Prostate gland (tissue), 2 donors: ENCODE measurements at regions not wholly inside any gene's neighbourhood (a gene's known extent, or its start where the extent isn't known, plus 50 kb on each side); places are given as distances from the start of the nearest gene placed in this dataset.

Experiments
- DNase-seq: peaks from one replicate; pipeline ENCODE4 v3.0.0-alpha.2; 2019; ENCODE audit warnings: low spot score
- H3K27ac ChIP-seq, 2 donors: fragments of 200-600 bp; sonication (generic); 2 replicates each; pipeline ENCODE4 v1.5.1; 2017 to 2019
- H3K27me3 ChIP-seq: fragments of 200-600 bp; sonication (generic); replicated peaks from 2 replicates; pipeline ENCODE4 v1.5.1; 2019; ENCODE audit not compliant: insufficient read depth
- H3K36me3 ChIP-seq, 2 donors: fragments of 200-600 bp; sonication (generic); 1 replicate in 1 of 2; 2 replicates in 1 of 2; pipeline versions ENCODE4 v1.5.1 to v1.8.1; 2017 to 2019
- H3K4me1 ChIP-seq: fragments of 200-600 bp; sonication (generic); replicated peaks from 2 replicates; pipeline ENCODE4 v1.5.1; 2019
- H3K4me3 ChIP-seq, 2 donors: fragments of 200-600 bp; sonication (generic); 2 replicates each; pipeline ENCODE4 v1.5.1; 2017 to 2019
- H3K9me3 ChIP-seq: fragments of 200-600 bp; sonication (generic); 2 replicates; pipeline ENCODE4 v1.5.1; 2017
- POLR2A ChIP-seq: fragments of 450-650 bp; IDR thresholded peaks from one replicate; pipeline ENCODE4 v1.6.1; 2016; ENCODE audit warnings: antibody characterized with exemption, mild to moderate bottlenecking
- POLR2AphosphoS5 ChIP-seq: sonication (generic); formaldehyde crosslinking; IDR thresholded peaks from one replicate; pipeline ENCODE4 v1.6.1; 2017; ENCODE audit warnings: antibody characterized with exemption
- WGBS: methylation state at CpG from one replicate; pipeline ENCODE4 v1.1.5; 2018; 5-methylcytosine and 5-hydroxymethylcytosine counted together
- intact Hi-C: fragments of 100-400 bp; cut with DNase I; formaldehyde crosslinking; loops from one replicate; pipeline ENCODE4 v1.14.2; 2022
- TF ChIP-seq, protein P1 (sequence below), 4 experiments: fragments of 200-600 bp in 2 of 4; fragments of 450-650 bp in 2 of 4; sonication (generic) in 2 of 4; IDR thresholded peaks; 1 replicate in 3 of 4; 2 replicates in 1 of 4; pipeline ENCODE4 v1.5.1; 2016 to 2019; ENCODE audit warnings: antibody characterized with exemption in 4 of 4, mild to moderate bottlenecking in 2 of 4, moderate library complexity in 2 of 4

DNA sequence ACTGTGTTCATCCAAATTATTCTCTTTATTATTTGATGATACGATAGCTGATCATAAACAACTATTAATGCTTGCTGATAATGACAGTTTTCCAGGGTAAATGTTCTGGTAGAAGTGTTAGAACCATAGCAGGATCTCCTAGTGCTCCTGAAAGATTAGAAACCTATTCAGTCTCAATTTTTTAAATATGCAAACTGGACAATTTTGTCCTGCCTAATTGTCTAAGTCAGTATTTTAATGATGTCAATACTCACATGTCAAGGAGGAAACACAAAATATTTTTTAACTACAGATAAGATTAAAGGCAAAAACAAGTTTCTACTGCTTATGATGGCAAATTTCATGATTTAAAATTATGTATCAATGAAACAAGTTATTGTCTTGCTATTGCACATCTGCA lies 233.9 kb downstream of the RFPL4B start:
- Histone ChIP-seq H3K27ac (no peak overlapping the region), H3K4me3 (no peak overlapping the region), H3K36me3 (no peaks in the 10 kb centered on the region), H3K9me3 (no peaks in the 10 kb centered on the region), H3K4me1 (no peaks in the 10 kb centered on the region), H3K27me3 (no peaks in the 10 kb centered on the region)
- intact Hi-C loops = no loop called here
- no peak for DNase-seq
- TF ChIP-seq POLR2AphosphoS5 = no peak
- no peak for TF ChIP-seq POLR2A
- TF ChIP-seq, protein P1, sequence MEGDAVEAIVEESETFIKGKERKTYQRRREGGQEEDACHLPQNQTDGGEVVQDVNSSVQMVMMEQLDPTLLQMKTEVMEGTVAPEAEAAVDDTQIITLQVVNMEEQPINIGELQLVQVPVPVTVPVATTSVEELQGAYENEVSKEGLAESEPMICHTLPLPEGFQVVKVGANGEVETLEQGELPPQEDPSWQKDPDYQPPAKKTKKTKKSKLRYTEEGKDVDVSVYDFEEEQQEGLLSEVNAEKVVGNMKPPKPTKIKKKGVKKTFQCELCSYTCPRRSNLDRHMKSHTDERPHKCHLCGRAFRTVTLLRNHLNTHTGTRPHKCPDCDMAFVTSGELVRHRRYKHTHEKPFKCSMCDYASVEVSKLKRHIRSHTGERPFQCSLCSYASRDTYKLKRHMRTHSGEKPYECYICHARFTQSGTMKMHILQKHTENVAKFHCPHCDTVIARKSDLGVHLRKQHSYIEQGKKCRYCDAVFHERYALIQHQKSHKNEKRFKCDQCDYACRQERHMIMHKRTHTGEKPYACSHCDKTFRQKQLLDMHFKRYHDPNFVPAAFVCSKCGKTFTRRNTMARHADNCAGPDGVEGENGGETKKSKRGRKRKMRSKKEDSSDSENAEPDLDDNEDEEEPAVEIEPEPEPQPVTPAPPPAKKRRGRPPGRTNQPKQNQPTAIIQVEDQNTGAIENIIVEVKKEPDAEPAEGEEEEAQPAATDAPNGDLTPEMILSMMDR (IDR thresholded peaks at IDR 0.05) = no peak
- 84% methylated on average over 1 of the region's 1 CpG for WGBS

DNA sequence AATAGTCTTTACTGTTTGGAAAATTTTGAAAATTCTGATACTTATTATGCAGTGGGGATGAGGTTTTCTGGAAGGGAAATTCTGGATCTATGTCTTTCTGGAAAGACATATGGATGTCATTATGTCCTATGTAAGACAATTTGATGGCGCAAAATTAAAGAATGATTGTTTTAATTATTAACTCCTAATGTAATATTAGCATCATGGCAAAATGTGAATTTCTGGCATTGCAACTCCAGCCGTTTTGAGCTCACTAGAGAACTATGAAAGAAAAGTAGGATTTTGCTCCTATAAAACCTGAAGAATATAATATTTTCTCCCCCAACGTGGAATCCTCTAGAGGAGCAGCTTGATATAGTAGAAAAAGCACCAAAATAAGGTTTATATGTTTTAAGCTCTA lies 243.2 kb downstream of the RFPL4B start:
- Histone ChIP-seq H3K27me3 (no peaks in the 10 kb centered on the region), H3K9me3 (no peaks in the 10 kb centered on the region), H3K4me1 (no peaks in the 10 kb centered on the region), H3K4me3 (no peak overlapping the region), H3K36me3 (no peaks in the 10 kb centered on the region), H3K27ac (no peak overlapping the region)
- intact Hi-C loops = no loop called here
- no peak for DNase-seq
- TF ChIP-seq, protein P1 (IDR thresholded peaks at IDR 0.05) = no peak
- TF ChIP-seq POLR2A (no peak), POLR2AphosphoS5 (no peak)
- WGBS = 86% methylated on average over 3 of the region's 3 CpGs

DNA sequence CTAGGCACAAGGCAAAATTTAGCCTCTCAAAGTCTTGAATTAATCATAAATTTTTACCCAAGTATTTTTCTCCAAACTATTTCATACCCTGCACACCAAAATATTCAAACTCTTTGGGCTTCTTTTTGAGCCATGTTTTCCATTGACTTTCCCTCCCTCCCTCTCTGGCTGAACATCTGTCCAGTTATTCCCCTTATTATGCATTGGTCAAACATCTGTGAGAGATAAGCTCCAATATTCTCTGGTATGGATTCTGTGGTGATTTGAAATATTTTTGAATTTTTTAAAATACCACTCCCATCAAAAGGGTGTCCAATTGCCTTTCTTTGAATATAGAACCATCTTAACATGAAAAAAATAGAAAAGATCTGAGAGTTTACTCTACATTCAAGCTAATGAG lies 244.2 kb downstream of the RFPL4B start:
- Histone ChIP-seq H3K4me1 (no peaks in the 10 kb centered on the region), H3K4me3 (no peak overlapping the region), H3K9me3 (no peaks in the 10 kb centered on the region), H3K36me3 (no peaks in the 10 kb centered on the region), H3K27ac (no peak overlapping the region), H3K27me3 (no peaks in the 10 kb centered on the region)
- no peak for TF ChIP-seq POLR2A
- no peak for TF ChIP-seq POLR2AphosphoS5
- TF ChIP-seq, protein P1 (IDR thresholded peaks at IDR 0.05) = no peak
- intact Hi-C loops = no loop called here
- DNase-seq = no peak

DNA sequence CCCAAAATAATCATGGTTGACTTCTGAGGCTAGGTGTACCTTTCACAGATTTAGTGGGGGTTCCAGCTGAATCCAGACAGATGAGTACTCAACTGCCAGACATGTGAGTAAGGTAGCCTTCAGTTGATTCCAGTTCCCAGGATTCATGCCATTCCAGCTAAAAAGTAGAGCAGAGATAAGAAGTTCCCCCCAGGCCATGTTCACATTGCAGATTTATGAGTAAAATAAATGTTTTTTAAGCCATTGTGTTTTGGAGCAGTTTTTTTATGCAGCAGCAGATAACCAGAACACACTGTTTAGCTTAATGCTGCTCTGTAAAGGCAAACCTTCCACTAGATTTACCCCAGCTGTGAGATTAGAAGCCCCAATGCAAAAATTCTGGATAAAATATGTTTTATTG lies 245.0 kb downstream of the RFPL4B start:
- TF ChIP-seq, protein P1 (IDR thresholded peaks at IDR 0.05) = no peak
- TF ChIP-seq POLR2A = no peak
- intact Hi-C loops = no loop called here

DNA sequence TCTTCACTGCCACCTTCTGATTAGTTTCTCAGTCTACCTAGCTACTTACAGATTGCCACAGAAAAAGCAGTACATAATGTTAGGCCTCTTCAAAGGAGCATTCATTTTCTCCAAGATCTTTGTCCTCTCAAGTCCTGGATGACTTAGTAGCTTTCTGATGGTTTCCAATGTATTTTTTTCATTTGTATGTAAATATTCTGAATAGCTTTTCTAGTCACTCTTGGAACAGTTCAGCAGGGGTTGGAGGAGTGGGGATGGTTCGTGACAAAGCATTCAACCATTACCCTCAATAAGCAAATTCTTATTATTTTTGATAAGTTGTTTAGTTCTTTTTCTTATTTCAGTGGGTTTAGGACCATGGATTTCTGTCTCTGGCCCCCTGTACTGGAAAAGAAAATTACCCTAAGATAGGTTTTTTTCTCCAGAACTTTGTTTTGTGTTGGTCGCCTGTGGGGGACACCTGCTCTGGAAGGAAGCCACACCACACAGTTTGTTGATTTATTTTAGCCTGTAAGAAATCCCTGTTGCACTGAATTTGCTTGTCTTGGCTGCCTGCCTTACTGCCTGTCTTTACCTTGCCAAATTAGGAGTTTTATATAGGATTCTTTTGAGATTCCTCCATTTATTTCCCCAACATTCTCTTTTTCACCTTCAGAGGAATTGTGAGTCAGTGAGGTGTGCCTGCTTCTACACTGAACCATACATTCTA lies 247.9 kb downstream of the RFPL4B start:
- H3K4me1 ChIP-seq = no peaks in the 10 kb centered on the region
- no peaks in the 10 kb centered on the region for H3K27me3 ChIP-seq
- no peak overlapping the region for H3K27ac ChIP-seq
- H3K4me3 ChIP-seq = no peak overlapping the region
- no peaks in the 10 kb centered on the region for H3K36me3 ChIP-seq
- no peak for DNase-seq
- WGBS = 37% methylated on average over 2 of the region's 2 CpGs
- no peak for TF ChIP-seq POLR2A
- TF ChIP-seq POLR2AphosphoS5 = no peak
- TF ChIP-seq, protein P1 (IDR thresholded peaks at IDR 0.05) = no peak
- intact Hi-C loops = no loop called here
- no peaks in the 10 kb centered on the region for H3K9me3 ChIP-seq

More for the DNA sequence above, 245.0 kb downstream of the RFPL4B start:
- H3K4me3 ChIP-seq = no peak overlapping the region
- no peaks in the 10 kb centered on the region for H3K9me3 ChIP-seq
- H3K36me3 ChIP-seq = no peaks in the 10 kb centered on the region
- DNase-seq = no peak
- no peaks in the 10 kb centered on the region for H3K27me3 ChIP-seq
- no peaks in the 10 kb centered on the region for H3K4me1 ChIP-seq
- H3K27ac ChIP-seq = no peak overlapping the region
